GM12878 (cell line): ENCODE measurements at regions not wholly inside any gene's neighbourhood (a gene's known extent, or its start where the extent isn't known, plus 50 kb on each side); places are given as distances from the start of the nearest gene placed in this dataset.

ENCODE experiments used
- ATAC-seq: fragments of 200-7000 bp; cut with Tn5 transposase; 3 replicates; pipeline ENCODE4 v1.9.1; 2020; ENCODE audit warnings: mild to moderate bottlenecking, moderate library complexity
- BruUV-seq: library from RNA; stranded (reverse); fragments of 400-500 nt; replicated peaks from 2 replicates; lab custom pipeline; 2021; lab: Mats Ljungman, UMichigan
- CTCF ChIA-PET: fragments of 300-600 bp; sonication (Branson Sonifier 250); formaldehyde crosslinking; extraction: SDS; loops from one replicate; lab custom pipeline; 2021; ENCODE audit warnings: inconsistent platforms; lab: Yijun Ruan, JAX
- POLR2A ChIA-PET: fragments of 350-600 bp; formaldehyde crosslinking; extraction: SDS; loops from one replicate; lab custom pipeline; 2021; ENCODE audit warnings: inconsistent platforms; lab: Charles Lee
- RAD21 ChIA-PET: fragments of 300-600 bp; sonication (Branson Sonifier 250); formaldehyde crosslinking; loops from one replicate; lab custom pipeline; 2023; ENCODE audit warnings: antibody characterized with exemption; ENCODE audit not compliant: unreplicated experiment; lab: Charles Lee
- SMC1A ChIA-PET: fragments of 300-600 bp; sonication (Branson Sonifier 250); formaldehyde crosslinking; loops from one replicate; lab custom pipeline; 2023; ENCODE audit not compliant: unreplicated experiment, uncharacterized antibody; lab: Charles Lee
- DNase-seq: peaks from one replicate; pipeline ENCODE4 v3.0.0-alpha.2; 2011; ENCODE audit warnings: low read depth, low spot score
- FAIRE-seq: peaks from 3 replicates; lab custom pipeline; 2011; peaks lifted over from hg19 to GRCh38; lab: Jason Lieb, UNC
- H2AFZ ChIP-seq: 2 replicates; pipeline ENCODE4 v1.6.0; 2011; ENCODE audit warnings: low read depth, low read length, control low read depth; ENCODE audit not compliant: control insufficient read depth
- H3K27ac ChIP-seq: 2 replicates; pipeline ENCODE4 v1.5.1; 2011; ENCODE audit warnings: control low read depth; ENCODE audit not compliant: control insufficient read depth, insufficient read depth
- H3K27me3 ChIP-seq, 2 experiments: replicated peaks in 1 of 2; 2 replicates each; pipeline versions ENCODE4 v1.6.0 to v1.6.1; 2011; ENCODE audit warnings: low read length in 1 of 2; ENCODE audit not compliant: control insufficient read depth in 2 of 2, insufficient read depth in 2 of 2
- H3K36me3 ChIP-seq, 2 experiments: 2 replicates each; pipeline ENCODE4 v1.5.1; 2011; ENCODE audit warnings: low read length in 1 of 2; ENCODE audit not compliant: control insufficient read depth in 2 of 2, insufficient read depth in 2 of 2
- H3K4me1 ChIP-seq: 2 replicates; pipeline ENCODE4 v1.6.1; 2011; ENCODE audit warnings: mild to moderate bottlenecking, low read length, moderate library complexity, mixed read lengths; ENCODE audit not compliant: control insufficient read depth, insufficient read depth
- H3K4me2 ChIP-seq: 2 replicates; pipeline ENCODE4 v1.6.0; 2011; ENCODE audit warnings: control low read depth; ENCODE audit not compliant: control insufficient read depth, insufficient read depth
- H3K4me3 ChIP-seq: fragments of 200-600 bp; sonication (generic); 2 replicates; pipeline ENCODE4 v1.5.1; 2016
- H3K79me2 ChIP-seq: 2 replicates; pipeline ENCODE4 v1.6.0; 2011; ENCODE audit warnings: low read length; ENCODE audit not compliant: control insufficient read depth, insufficient read depth
- H3K9ac ChIP-seq: 2 replicates; pipeline ENCODE4 v1.8.0; 2011; ENCODE audit warnings: low read length, control low read depth, mixed read lengths; ENCODE audit not compliant: control insufficient read depth, insufficient read depth
- H3K9me3 ChIP-seq: replicated peaks from 3 replicates; pipeline ENCODE4 v1.5.1; 2011; ENCODE audit warnings: mild to moderate bottlenecking, low read length; ENCODE audit not compliant: control insufficient read depth, insufficient read depth
- H4K20me1 ChIP-seq: 2 replicates; pipeline ENCODE4 v1.6.0; 2011; ENCODE audit not compliant: control insufficient read depth, insufficient read depth
- ATF7 ChIP-seq: fragments of 450-650 bp; IDR thresholded peaks from 2 replicates; pipeline ENCODE4 v1.6.1; 2016; ENCODE audit warnings: low read depth, mild to moderate bottlenecking
- EED ChIP-seq: sonication (generic); IDR thresholded peaks from 2 replicates; pipeline ENCODE4 v1.6.1; 2016; ENCODE audit warnings: antibody characterized with exemption, low read depth
- EGR1 ChIP-seq, 2 experiments: IDR thresholded peaks; 1 replicate in 1 of 2; 2 replicates in 1 of 2; pipeline ENCODE4 v1.6.1; 2011 to 2012; ENCODE audit warnings: low read depth in 2 of 2, low read length in 2 of 2, borderline replicate concordance in 1 of 2, mild to moderate bottlenecking in 1 of 2, moderate library complexity in 1 of 2
- KAT2A ChIP-seq: conservative IDR thresholded peaks from 2 replicates; pipeline ENCODE4 v1.6.1; 2011; ENCODE audit warnings: low read depth, low read length; ENCODE audit not compliant: control insufficient read depth
- MTA2 ChIP-seq: fragments of 450-650 bp; IDR thresholded peaks from 2 replicates; pipeline ENCODE4 v1.6.1; 2016; ENCODE audit warnings: low read depth, mild to moderate bottlenecking, moderate library complexity
- MXI1 ChIP-seq: fragments of 150-350 bp; IDR thresholded peaks from 2 replicates; pipeline ENCODE4 v1.6.1; 2011; ENCODE audit warnings: low read depth, mild to moderate bottlenecking, inconsistent platforms, low read length, improper control_type of control experiment
- NBN ChIP-seq: fragments of 450-650 bp; IDR thresholded peaks from 2 replicates; pipeline ENCODE4 v1.6.1; 2016
- NFXL1 ChIP-seq: fragments of 450-650 bp; IDR thresholded peaks from 2 replicates; pipeline ENCODE4 v1.6.1; 2017; ENCODE audit warnings: antibody characterized with exemption, mild to moderate bottlenecking, borderline replicate concordance
- PML ChIP-seq: IDR thresholded peaks from 2 replicates; pipeline ENCODE4 v1.6.1; 2012; ENCODE audit warnings: low read length, inconsistent platforms
- POU2F2 ChIP-seq: IDR thresholded peaks from 3 replicates; pipeline ENCODE4 v1.6.1; 2011; ENCODE audit warnings: low read depth, mild to moderate bottlenecking, low read length, borderline replicate concordance
- RAD51 ChIP-seq: fragments of 450-650 bp; IDR thresholded peaks from 2 replicates; pipeline ENCODE4 v1.6.1; 2016; ENCODE audit warnings: moderate library complexity, mild to moderate bottlenecking, inconsistent platforms
- RELA ChIP-seq: fragments of 450-650 bp; IDR thresholded peaks from 2 replicates; pipeline ENCODE4 v1.8.0; 2014; ENCODE audit warnings: borderline replicate concordance; ENCODE audit not compliant: partially characterized antibody
- SMAD1 ChIP-seq: fragments of 450-650 bp; IDR thresholded peaks from 2 replicates; pipeline ENCODE4 v1.6.1; 2018; ENCODE audit warnings: mild to moderate bottlenecking, low read depth; ENCODE audit not compliant: partially characterized antibody
- SREBF2 ChIP-seq: IDR thresholded peaks from 2 replicates; pipeline ENCODE4 v1.6.1; 2012; ENCODE audit warnings: mild to moderate bottlenecking, low read length
- SUPT20H ChIP-seq: IDR thresholded peaks from 2 replicates; pipeline ENCODE4 v1.6.1; 2011; ENCODE audit warnings: low read depth, mild to moderate bottlenecking, low read length, moderate library complexity, borderline replicate concordance; ENCODE audit not compliant: control insufficient read depth
- YBX1 ChIP-seq: fragments of 450-650 bp; IDR thresholded peaks from 2 replicates; pipeline ENCODE4 v1.6.1; 2016; ENCODE audit warnings: antibody characterized with exemption
- ZNF207 ChIP-seq: fragments of 450-650 bp; IDR thresholded peaks from 2 replicates; pipeline ENCODE4 v1.6.1; 2014; ENCODE audit warnings: antibody characterized with exemption, mild to moderate bottlenecking, borderline replicate concordance
- WGBS: methylation state at CpG from one replicate; pipeline ENCODE4 v1.1.6; 2016; ENCODE audit warnings: low lambda C conversion rate; ENCODE audit not compliant: insufficient replicate concordance, insufficient coverage; ENCODE audit errors: missing lambda C conversion rate; 5-methylcytosine and 5-hydroxymethylcytosine counted together
- in situ Hi-C: fragments of 300-500 bp; cut with MboI; formaldehyde crosslinking; loops from 9 replicates; pipeline ENCODE4 v1.14.3; 2018; ENCODE audit warnings: mixed read lengths
- intact Hi-C: fragments of 100-400 bp; cut with micrococcal nuclease; formaldehyde crosslinking; loops from one replicate; pipeline ENCODE4 v1.14.2; 2022; ENCODE audit not compliant: unreplicated experiment
- TF ChIP-seq, protein P1 (sequence below): IDR thresholded peaks from 2 replicates; pipeline ENCODE4 v1.6.1; 2012; ENCODE audit warnings: low read depth, low read length, improper control_type of control experiment
- TF ChIP-seq, protein P2 (sequence below): IDR thresholded peaks from 2 replicates; pipeline ENCODE4 v1.6.1; 2011; ENCODE audit warnings: low read depth, low read length, improper control_type of control experiment, borderline replicate concordance

GRCh38 chr2:8539743-8540551 lies 141.9 kb upstream of the ID2 start:
- Histone ChIP-seq H3K4me2 (no peak overlapping the region), H4K20me1 (no peaks in the 10 kb centered on the region), H3K4me1 (peaks cover 58% of the 10 kb centered on the region), H3K79me2 (no peaks in the 10 kb centered on the region), H3K9me3 (no peaks in the 10 kb centered on the region), H3K27me3 (no peaks in the 10 kb centered on the region), H3K27ac (no peak overlapping the region), H3K36me3 (no peaks in the 10 kb centered on the region), H2AFZ (no peak overlapping the region), H3K9ac (no peak overlapping the region), H3K4me3 (no peak overlapping the region)
- FAIRE-seq (no peak), DNase-seq (no peak), ATAC-seq (no peak)
- ChIA-PET CTCF (interaction anchor here (0.7 to 2.6 kb wide), 5 partner anchors 9 to 141 kb away, joined by 3 to 10 read pairs (median 3); partner anchors contain the start of gene ID2), POLR2A (interaction anchor here (0.6 to 5.5 kb wide), 9 partner anchors 9 to 142 kb away, joined by 3 to 42 read pairs (median 3); partner anchors contain the start of gene ID2), SMC1A (interaction anchor here (1.0 to 10.9 kb wide), 8 partner anchors 13 to 226 kb away, joined by 3 to 284 read pairs (median 6); partner anchors contain the start of gene ID2), RAD21 (interaction anchor here (1.3 to 10.3 kb wide), 5 partner anchors 18 to 142 kb away, joined by 6 to 322 read pairs (median 8); partner anchors contain the start of gene ID2)
- intact Hi-C loops (loop anchor here (5.0 kb wide), 1 partner anchor 303 kb away; no protein-coding TSS in a partner anchor), in situ Hi-C loops (loop anchor here (5.0 kb wide), 2 partner anchors 133 to 238 kb away; no protein-coding TSS in a partner anchor)
- TF ChIP-seq SUPT20H (no peak), RELA (no peak), ZNF207 (no peak), KAT2A (no peak), SMAD1 (no peak), PML (no peak), SREBF2 (no peak), POU2F2 (no peak), NFXL1 (no peak), EGR1 (IDR thresholded peaks at IDR 0.05; ENCODE audit: borderline replicate concordance in 1 of 2, low read depth in 2 of 2, low read length in 2 of 2) (no peak), MXI1 (no peak), ATF7 (no peak), RAD51 (no peak), EED (no peak), YBX1 (no peak), MTA2 (no peak), NBN (no peak)
- TF ChIP-seq, protein P1, sequence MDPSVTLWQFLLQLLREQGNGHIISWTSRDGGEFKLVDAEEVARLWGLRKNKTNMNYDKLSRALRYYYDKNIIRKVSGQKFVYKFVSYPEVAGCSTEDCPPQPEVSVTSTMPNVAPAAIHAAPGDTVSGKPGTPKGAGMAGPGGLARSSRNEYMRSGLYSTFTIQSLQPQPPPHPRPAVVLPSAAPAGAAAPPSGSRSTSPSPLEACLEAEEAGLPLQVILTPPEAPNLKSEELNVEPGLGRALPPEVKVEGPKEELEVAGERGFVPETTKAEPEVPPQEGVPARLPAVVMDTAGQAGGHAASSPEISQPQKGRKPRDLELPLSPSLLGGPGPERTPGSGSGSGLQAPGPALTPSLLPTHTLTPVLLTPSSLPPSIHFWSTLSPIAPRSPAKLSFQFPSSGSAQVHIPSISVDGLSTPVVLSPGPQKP: no peak
- TF ChIP-seq, protein P2, sequence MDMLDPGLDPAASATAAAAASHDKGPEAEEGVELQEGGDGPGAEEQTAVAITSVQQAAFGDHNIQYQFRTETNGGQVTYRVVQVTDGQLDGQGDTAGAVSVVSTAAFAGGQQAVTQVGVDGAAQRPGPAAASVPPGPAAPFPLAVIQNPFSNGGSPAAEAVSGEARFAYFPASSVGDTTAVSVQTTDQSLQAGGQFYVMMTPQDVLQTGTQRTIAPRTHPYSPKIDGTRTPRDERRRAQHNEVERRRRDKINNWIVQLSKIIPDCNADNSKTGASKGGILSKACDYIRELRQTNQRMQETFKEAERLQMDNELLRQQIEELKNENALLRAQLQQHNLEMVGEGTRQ: no peak
- BruUV-seq: no TSS peak
- 59% methylated on average over 14 of the region's 14 CpGs for WGBS
